Hepatocyte (in vitro differentiated cells): ENCODE measurements at regions not wholly inside any gene's neighbourhood (a gene's known extent, or its start where the extent isn't known, plus 50 kb on each side); places are given as distances from the start of the nearest gene placed in this dataset.

ENCODE experiments used
- CTCF ChIP-seq: fragments of 200-600 bp; sonication (generic); IDR thresholded peaks from 2 replicates; pipeline ENCODE4 v1.5.1; 2016; ENCODE audit warnings: antibody characterized with exemption, mild to moderate bottlenecking; ENCODE audit not compliant: poor library complexity
- EZH2 ChIP-seq: fragments of 200-600 bp; sonication (generic); IDR thresholded peaks from 2 replicates; pipeline ENCODE4 v1.6.1; 2016; ENCODE audit warnings: antibody characterized with exemption, mild to moderate bottlenecking, borderline replicate concordance
- EZH2phosphoT487 ChIP-seq: fragments of 200-600 bp; sonication (generic); IDR thresholded peaks from one replicate; pipeline ENCODE4 v1.6.1; 2018; ENCODE audit warnings: antibody characterized with exemption, mild to moderate bottlenecking, low read depth, moderate library complexity; ENCODE audit not compliant: unreplicated experiment, severe bottlenecking

DNA sequence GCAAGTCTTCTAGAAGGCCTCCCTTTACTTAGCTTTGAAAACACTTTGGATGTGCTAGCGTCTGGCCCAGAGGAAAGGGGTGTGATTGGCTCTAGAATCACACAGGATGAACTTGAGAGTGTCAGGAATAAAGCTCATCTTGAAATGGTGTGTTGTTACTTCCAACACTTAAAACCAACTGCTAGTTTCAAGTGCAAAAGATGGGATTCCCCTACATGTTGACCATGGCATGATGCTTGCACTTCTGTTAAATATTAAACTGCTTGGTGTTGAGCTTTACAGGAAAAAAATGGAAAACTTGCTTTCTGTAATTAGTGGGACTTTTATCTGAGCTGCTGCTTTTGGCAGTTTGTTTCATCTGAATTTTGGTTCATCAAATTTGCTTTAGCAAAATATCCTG lies 261.1 kb downstream of the MED10 start:
- TF ChIP-seq EZH2: no peak
- TF ChIP-seq EZH2phosphoT487: no peak
- no peak for TF ChIP-seq CTCF
